A673 (cell line): ENCODE measurements at regions not wholly inside any gene's neighbourhood (a gene's known extent, or its start where the extent isn't known, plus 50 kb on each side); places are given as distances from the start of the nearest gene placed in this dataset.

Experiments used
- BruUV-seq: library from RNA; stranded (reverse); fragments of 400-500 nt; replicated peaks from 2 replicates; lab custom pipeline; 2021; lab: Mats Ljungman, UMichigan
- CTCF ChIA-PET: fragments of 300-600 bp; sonication (Branson Sonifier 250); formaldehyde crosslinking; loops from one replicate; lab custom pipeline; 2022; ENCODE audit warnings: antibody characterized with exemption; lab: Charles Lee
- POLR2A ChIA-PET: fragments of 300-600 bp; sonication (Branson Sonifier 250); formaldehyde crosslinking; loops from one replicate; lab custom pipeline; 2022; ENCODE audit warnings: antibody characterized with exemption; ENCODE audit not compliant: low non-redundant PET; lab: Charles Lee
- DNase-seq: peaks from one replicate; pipeline ENCODE4 v3.0.0-alpha.2; 2015; ENCODE audit warnings: low spot score
- H3K27ac ChIP-seq: fragments of 200-600 bp; sonication (generic); 2 replicates; pipeline ENCODE4 v1.5.1; 2016; ENCODE audit warnings: mixed run types, low read depth, mild to moderate bottlenecking, mixed read lengths, antibody characterized with exemption, low read length; ENCODE audit not compliant: poor library complexity, severe bottlenecking
- H3K27me3 ChIP-seq: fragments of 200-600 bp; sonication (generic); replicated peaks from 2 replicates; pipeline ENCODE4 v1.6.1; 2017; ENCODE audit warnings: mixed run types, low read depth, mild to moderate bottlenecking, mixed read lengths, antibody characterized with exemption, low read length; ENCODE audit not compliant: insufficient read depth, poor library complexity
- H3K36me3 ChIP-seq: fragments of 200-600 bp; sonication (generic); 2 replicates; pipeline ENCODE4 v1.6.1; 2016; ENCODE audit warnings: mixed run types, mild to moderate bottlenecking, mixed read lengths, antibody characterized with exemption, low read length; ENCODE audit not compliant: insufficient read depth, poor library complexity, severe bottlenecking
- H3K4me1 ChIP-seq: fragments of 200-600 bp; sonication (generic); 2 replicates; pipeline ENCODE4 v1.6.1; 2017; ENCODE audit warnings: mixed run types, mild to moderate bottlenecking, mixed read lengths, antibody characterized with exemption, low read length; ENCODE audit not compliant: insufficient read depth, poor library complexity, severe bottlenecking
- H3K4me3 ChIP-seq: fragments of 200-600 bp; sonication (generic); 2 replicates; pipeline ENCODE4 v1.5.1; 2016; ENCODE audit warnings: low read depth, mixed run types, mild to moderate bottlenecking, mixed read lengths, low read length; ENCODE audit not compliant: poor library complexity, severe bottlenecking
- H3K9me3 ChIP-seq: fragments of 200-600 bp; sonication (generic); 2 replicates; pipeline ENCODE4 v1.6.1; 2016; ENCODE audit warnings: mixed run types, low read depth, mild to moderate bottlenecking, mixed read lengths, antibody characterized with exemption, low read length; ENCODE audit not compliant: poor library complexity, severe bottlenecking
- EZH2 ChIP-seq: fragments of 200-600 bp; sonication (generic); IDR thresholded peaks from 2 replicates; pipeline ENCODE4 v1.6.1; 2017; ENCODE audit warnings: borderline replicate concordance, low read depth, mild to moderate bottlenecking, mixed read lengths, antibody characterized with exemption, low read length; ENCODE audit not compliant: poor library complexity, severe bottlenecking
- intact Hi-C: fragments of 100-400 bp; cut with micrococcal nuclease; formaldehyde crosslinking; loops from one replicate; pipeline ENCODE4 v1.10.0; 2022; ENCODE audit not compliant: unreplicated experiment
- TF ChIP-seq, protein P1 (sequence below): fragments of 300-800, 200-600 bp; sonication (generic); conservative IDR thresholded peaks from 2 replicates; pipeline ENCODE4 v1.5.1; 2017; ENCODE audit warnings: low read depth, mild to moderate bottlenecking, antibody characterized with exemption, low read length, moderate library complexity, mixed read lengths

DNA sequence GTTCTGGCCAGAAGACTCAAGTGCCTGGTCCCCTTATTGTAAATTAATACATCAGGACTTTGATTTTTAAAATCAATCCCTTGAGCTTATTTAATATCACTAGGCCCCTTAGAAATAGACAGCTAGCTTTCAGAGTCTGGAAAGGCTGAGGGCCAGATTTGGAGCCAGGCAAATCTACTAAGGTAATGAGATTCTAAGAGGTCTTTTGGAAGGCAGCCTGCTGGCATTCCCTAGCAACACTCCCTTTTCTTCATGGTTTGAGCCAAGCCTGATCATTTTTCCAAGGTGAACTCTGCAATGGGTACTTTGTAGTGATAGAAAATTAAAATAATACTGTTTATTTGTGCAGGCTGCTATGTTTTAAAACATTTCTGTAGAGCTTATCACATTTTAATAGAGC, 378.5 kb downstream of the FAT4 start:
- POLR2A ChIA-PET = no interaction called here
- Histone ChIP-seq H3K4me3 (no peak overlapping the region), H3K27ac (no peak overlapping the region), H3K9me3 (no peaks in the 10 kb centered on the region), H3K27me3 (no peaks in the 10 kb centered on the region), H3K36me3 (no peaks in the 10 kb centered on the region), H3K4me1 (no peaks in the 10 kb centered on the region)
- intact Hi-C loops = no loop called here
- DNase-seq = no peak
- BruUV-seq = no TSS peak
- no peak for TF ChIP-seq EZH2
- TF ChIP-seq, protein P1, sequence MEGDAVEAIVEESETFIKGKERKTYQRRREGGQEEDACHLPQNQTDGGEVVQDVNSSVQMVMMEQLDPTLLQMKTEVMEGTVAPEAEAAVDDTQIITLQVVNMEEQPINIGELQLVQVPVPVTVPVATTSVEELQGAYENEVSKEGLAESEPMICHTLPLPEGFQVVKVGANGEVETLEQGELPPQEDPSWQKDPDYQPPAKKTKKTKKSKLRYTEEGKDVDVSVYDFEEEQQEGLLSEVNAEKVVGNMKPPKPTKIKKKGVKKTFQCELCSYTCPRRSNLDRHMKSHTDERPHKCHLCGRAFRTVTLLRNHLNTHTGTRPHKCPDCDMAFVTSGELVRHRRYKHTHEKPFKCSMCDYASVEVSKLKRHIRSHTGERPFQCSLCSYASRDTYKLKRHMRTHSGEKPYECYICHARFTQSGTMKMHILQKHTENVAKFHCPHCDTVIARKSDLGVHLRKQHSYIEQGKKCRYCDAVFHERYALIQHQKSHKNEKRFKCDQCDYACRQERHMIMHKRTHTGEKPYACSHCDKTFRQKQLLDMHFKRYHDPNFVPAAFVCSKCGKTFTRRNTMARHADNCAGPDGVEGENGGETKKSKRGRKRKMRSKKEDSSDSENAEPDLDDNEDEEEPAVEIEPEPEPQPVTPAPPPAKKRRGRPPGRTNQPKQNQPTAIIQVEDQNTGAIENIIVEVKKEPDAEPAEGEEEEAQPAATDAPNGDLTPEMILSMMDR = no peak
- CTCF ChIA-PET = no interaction called here

DNA sequence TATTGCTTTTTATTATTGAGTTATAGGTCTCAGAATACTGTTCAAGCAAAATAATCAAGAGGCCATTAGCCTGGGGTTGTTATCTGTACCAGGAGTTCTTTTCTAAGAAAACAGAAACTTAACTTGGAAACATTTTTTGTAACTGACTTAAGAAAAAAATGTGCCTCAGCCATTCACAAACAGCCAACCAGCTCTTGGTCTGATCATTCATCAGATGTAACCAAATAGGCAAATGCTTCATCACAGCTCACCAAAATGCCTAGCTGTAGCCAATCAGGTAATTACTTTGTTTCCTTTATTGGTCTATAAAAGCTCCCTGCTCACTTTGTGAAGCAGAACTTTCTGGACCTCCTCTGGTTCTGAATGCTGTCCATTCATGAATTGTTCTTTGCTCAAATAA, 387.7 kb downstream of the FAT4 start:
- no peak for DNase-seq
- POLR2A ChIA-PET = no interaction called here
- no peaks in the 10 kb centered on the region for H3K36me3 ChIP-seq
- CTCF ChIA-PET = no interaction called here
- BruUV-seq = no TSS peak
- no peaks in the 10 kb centered on the region for H3K4me1 ChIP-seq
- no peaks in the 10 kb centered on the region for H3K27me3 ChIP-seq
- TF ChIP-seq, protein P1 = no peak
- no peak for TF ChIP-seq EZH2
- intact Hi-C loops = no loop called here
- H3K27ac ChIP-seq = no peak overlapping the region
- H3K9me3 ChIP-seq = no peaks in the 10 kb centered on the region
- no peak overlapping the region for H3K4me3 ChIP-seq

DNA sequence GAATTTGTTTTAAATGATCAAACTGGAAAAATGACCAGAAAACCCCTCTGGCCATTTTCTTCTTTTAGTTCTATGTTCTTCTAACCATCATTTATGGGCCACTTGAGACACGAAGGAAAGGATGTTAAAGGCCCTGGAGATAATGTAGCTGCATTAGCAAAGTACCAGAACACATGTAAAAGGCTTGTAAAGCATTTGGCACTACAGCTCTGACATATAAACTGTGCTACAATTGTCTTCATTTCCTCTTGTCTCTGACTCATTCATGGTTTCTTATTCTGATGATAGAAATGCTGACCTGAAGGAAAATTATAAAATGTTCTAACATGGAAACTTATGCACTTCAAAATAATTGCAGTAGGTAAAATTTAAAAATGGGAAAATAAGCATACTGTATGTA, 388.7 kb downstream of the FAT4 start:
- POLR2A ChIA-PET = no interaction called here
- no TSS peak for BruUV-seq
- H3K27ac ChIP-seq = no peak overlapping the region
- TF ChIP-seq, protein P1 = no peak
- no peak for TF ChIP-seq EZH2
- CTCF ChIA-PET = no interaction called here
- H3K4me3 ChIP-seq = no peak overlapping the region
- no peaks in the 10 kb centered on the region for H3K9me3 ChIP-seq
- no peaks in the 10 kb centered on the region for H3K36me3 ChIP-seq
- intact Hi-C loops = no loop called here
- no peaks in the 10 kb centered on the region for H3K27me3 ChIP-seq
- H3K4me1 ChIP-seq = no peaks in the 10 kb centered on the region
- peak; percentile 56 for DNase-seq
